Activated CD4-positive, CD25-positive, alpha-beta regulatory T cell treated with anti-CD3 and anti-CD28 coated beads, Interleukin-2, amount 50 U/mL, for 16 hours (primary cell): ENCODE measurements at regions not wholly inside any gene's neighbourhood (a gene's known extent, or its start where the extent isn't known, plus 50 kb on each side); places are given as distances from the start of the nearest gene placed in this dataset.

Experiments
- DNase-seq: peaks from one replicate; pipeline ENCODE4 v3.0.0-alpha.2; 2020; ENCODE audit warnings: low read depth, low spot score

GRCh38 chr7:114755856-114756255 is 166.0 kb upstream of the MDFIC start:
- no peak for DNase-seq

- DNase-seq, result no peak
Measured at GRCh38 chr7:114758661-114759227, 163.2 kb upstream of the MDFIC start.

GRCh38 chr7:114759347-114760062 is 162.4 kb upstream of the MDFIC start:
- no peak for DNase-seq

- no peak for DNase-seq
Measured at GRCh38 chr7:114760477-114760876, 161.4 kb upstream of the MDFIC start.

- no peak for DNase-seq
Measured at GRCh38 chr7:114761973-114762372, 159.9 kb upstream of the MDFIC start.

GRCh38 chr7:114765331-114766040 is 156.4 kb upstream of the MDFIC start:
- no peak for DNase-seq

- no peak for DNase-seq
Measured at GRCh38 chr7:114766041-114766356, 155.9 kb upstream of the MDFIC start.

GRCh38 chr7:114777288-114777687 is 144.6 kb upstream of the MDFIC start:
- no peak for DNase-seq

GRCh38 chr7:114783508-114783907 is 138.4 kb upstream of the MDFIC start:
- DNase-seq, result no peak

- no peak for DNase-seq
Measured at GRCh38 chr7:114784177-114784576, 137.7 kb upstream of the MDFIC start.

- no peak for DNase-seq
Measured at GRCh38 chr7:114784746-114785145, 137.1 kb upstream of the MDFIC start.

GRCh38 chr7:114785496-114785895 is 136.4 kb upstream of the MDFIC start:
- DNase-seq, result no peak

GRCh38 chr7:114786455-114786854 is 135.4 kb upstream of the MDFIC start:
- DNase-seq, result no peak

GRCh38 chr7:114787556-114787955 is 134.3 kb upstream of the MDFIC start:
- DNase-seq, result no peak

- no peak for DNase-seq
Measured at GRCh38 chr7:114788706-114789105, 133.2 kb upstream of the MDFIC start.

- no peak for DNase-seq
Measured at GRCh38 chr7:114789161-114789560, 132.7 kb upstream of the MDFIC start.

- DNase-seq, result no peak
Measured at GRCh38 chr7:114789871-114790311, 132.0 kb upstream of the MDFIC start.

GRCh38 chr7:114790521-114790920 is 131.4 kb upstream of the MDFIC start:
- DNase-seq, result no peak

GRCh38 chr7:114791771-114792170 is 130.1 kb upstream of the MDFIC start:
- DNase-seq, result no peak

- no peak for DNase-seq
Measured at GRCh38 chr7:114793155-114793845, 128.6 kb upstream of the MDFIC start.

GRCh38 chr7:114795475-114795874 is 126.4 kb upstream of the MDFIC start:
- DNase-seq, result no peak

GRCh38 chr7:114799628-114800028 is 122.3 kb upstream of the MDFIC start:
- no peak for DNase-seq
